ENCODE measurements at regions not wholly inside any gene's neighbourhood (a gene's known extent, or its start where the extent isn't known, plus 50 kb on each side); places are given as distances from the start of the nearest gene placed in this dataset.

- DNase-seq (ENCODE audit: low read depth in 2 of 2), result no peak
These were observed 257.6 kb upstream of the SHH start for GRCh38 chr7:156069891-156070290.

DNA sequence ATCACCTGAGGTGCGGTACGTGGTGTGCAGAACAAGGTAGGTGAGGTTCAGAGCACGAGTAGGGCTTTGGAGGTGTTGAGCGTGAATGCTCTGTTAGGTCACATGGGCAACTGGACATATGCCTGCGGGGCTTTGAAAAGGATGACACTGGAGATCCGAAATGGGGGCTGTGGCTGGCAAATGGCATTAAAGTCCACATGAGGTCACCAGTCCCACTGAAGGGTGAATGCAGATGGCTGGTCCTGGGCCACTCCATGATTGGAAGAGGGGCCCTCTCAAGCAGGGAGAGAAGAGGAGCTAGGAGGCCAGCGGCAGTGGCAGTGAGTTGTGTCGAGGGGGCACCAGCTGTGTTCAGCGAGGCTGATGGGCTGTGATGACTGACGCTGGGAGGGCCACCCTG lies 254.9 kb upstream of the SHH start:
- DNase-seq (ENCODE audit: low read depth in 2 of 2), result no peak

- no peak for DNase-seq (ENCODE audit: low read depth in 2 of 2)
These were observed 253.1 kb upstream of the SHH start for GRCh38 chr7:156065400-156065799.

DNA sequence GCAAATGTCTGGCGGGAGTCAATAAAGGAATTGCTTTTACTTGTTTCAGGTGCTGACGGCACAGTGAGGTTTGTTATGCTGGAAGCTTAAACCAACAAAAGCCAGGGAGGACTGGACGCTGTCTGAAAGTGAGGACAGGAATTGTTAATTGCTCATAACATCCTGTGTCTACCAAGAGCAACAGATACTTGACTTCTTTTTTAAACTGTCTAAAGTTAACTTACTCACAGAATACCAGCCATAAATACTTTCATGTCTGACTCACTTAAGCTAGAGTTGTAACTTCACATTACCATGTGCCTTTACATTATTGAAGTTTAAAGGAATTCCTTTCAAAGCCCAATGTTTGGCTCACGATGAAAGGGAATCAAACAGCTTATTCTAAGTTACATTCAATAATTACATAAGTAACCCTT lies 252.7 kb upstream of the SHH start:
- no peak for DNase-seq (ENCODE audit: low read depth in 2 of 2)

- no peak for DNase-seq (ENCODE audit: low read depth in 2 of 2)
These were observed 251.1 kb upstream of the SHH start for GRCh38 chr7:156063241-156063810.

- DNase-seq (ENCODE audit: low read depth in 2 of 2), result no peak
These were observed 250.0 kb upstream of the SHH start for GRCh38 chr7:156062286-156062685.

DNA sequence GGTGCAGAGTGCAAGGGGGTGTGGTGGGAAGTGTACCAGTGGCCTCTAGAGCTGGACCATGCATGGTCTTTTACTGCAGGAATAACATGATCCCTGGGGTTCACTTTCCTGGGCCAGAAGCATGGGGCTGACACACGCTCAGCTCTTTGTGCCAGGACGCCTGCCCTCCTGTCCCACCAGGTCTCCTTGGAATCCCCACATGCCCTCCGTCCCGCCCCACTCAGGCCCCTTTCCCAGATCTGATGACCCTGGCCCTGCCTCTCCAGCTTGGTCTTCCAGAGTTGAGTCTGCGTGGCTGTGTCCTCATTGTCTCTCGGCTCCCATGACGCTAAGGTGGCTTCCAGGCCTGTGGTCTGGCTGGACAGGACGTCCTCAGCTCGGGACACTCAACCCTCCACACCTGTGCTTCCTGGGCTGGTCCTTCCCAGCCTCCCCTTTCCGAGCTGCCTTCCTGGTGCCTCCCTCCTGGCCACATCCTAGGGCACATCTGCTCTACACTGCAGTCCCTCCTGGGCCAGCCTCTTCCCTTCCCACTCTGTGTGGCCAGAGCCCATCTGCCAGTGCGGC lies 249.5 kb upstream of the SHH start:
- no peak for DNase-seq (ENCODE audit: low read depth in 2 of 2)

GRCh38 chr7:156060925-156061324 lies 248.7 kb upstream of the SHH start:
- no peak for DNase-seq (ENCODE audit: low read depth in 2 of 2)

DNA sequence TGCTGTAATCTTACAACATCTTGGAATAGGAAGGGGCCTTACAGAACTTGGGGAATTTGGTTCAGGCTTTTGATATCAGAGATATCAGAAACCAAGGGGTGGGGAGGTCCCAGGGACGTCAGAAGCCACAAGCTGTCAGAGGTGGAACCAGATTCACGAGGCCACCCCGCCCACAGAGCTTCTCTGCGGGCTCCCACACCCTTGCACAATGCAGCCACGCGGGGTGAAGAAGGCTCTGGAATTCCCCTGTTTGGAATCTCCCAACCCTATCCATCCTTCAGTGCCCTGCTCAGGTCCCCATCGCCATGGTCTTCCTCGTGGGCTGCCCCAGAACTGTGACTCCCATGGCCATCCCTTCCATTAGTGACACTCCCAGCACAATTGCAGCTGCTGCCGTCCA lies 247.1 kb upstream of the SHH start:
- DNase-seq (ENCODE audit: low read depth in 2 of 2), result no peak

- no peak for DNase-seq (ENCODE audit: low read depth in 2 of 2)
These were observed 246.0 kb upstream of the SHH start for GRCh38 chr7:156058248-156058647.

DNA sequence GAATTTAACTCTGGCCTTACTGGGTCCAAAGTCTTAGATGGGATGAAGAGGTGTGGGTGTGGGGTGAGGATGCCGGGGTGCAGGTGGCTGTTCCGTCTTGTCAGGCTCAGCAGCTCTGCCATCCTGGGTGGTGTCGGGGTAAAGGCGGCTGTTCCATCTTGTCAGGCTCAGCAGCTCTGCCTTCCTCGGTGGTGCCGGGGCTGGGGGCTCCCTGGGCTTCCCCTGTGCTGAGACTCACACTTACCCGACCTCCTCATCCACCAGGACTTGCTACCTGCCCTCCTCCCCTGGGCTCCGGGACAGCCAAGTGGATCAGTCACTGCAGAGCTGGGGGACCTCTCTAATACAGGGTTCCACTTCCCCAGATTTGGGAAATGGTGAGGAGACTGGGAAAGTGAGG lies 244.3 kb upstream of the SHH start:
- no peak for DNase-seq (ENCODE audit: low read depth in 2 of 2)

DNA sequence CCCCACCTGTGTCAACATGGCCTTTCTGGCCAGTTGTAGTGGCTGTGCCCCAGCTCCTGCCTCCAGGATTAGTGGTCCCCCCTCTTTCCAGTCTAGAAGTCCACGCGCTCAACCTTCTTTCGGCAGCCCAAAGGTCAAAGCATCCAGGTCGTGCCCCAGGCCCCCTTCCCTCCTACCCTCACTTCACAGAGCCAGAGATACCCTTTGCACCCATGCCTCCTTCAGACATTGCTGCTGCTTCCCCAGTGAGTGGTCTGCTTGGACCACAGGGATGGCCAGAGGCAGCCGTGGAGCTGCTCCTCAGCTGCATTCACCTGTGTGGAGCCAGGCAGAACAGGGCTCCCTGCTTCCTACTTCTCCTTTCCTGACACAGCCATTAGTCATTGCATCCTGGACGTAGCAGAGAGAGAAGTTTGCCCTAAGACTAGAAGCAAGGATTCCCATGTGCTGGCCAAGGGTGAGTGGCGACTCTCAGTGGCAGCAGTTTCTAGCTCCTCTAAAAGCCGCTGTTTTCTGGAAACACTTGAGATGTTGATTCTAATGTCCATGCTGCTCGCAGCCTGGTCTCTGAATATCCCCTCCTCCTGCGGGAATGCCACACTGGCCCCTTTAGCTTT lies 243.1 kb upstream of the SHH start:
- no peak for DNase-seq (ENCODE audit: low read depth in 2 of 2)

DNA sequence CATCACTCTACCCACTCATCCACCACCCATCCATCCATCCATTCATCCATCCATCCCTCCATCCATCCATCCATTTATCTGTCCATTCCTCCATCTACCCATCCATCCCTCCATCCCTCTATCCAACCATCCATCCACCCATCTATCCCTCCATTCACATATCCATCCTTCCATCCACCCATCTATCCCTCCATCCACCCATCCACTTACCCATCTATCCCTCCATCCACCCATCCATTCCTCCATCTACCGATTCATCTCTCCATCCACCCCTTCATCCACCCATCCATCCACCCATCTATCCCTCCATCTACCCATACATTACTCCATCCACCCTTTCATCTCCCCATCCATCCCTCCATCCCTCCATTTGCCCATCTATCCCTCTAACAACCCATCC lies 239.6 kb upstream of the SHH start:
- no peak for DNase-seq (ENCODE audit: low read depth in 2 of 2)

- DNase-seq (ENCODE audit: low read depth in 2 of 2), result no peak
These were observed 238.6 kb upstream of the SHH start for GRCh38 chr7:156050636-156051569.

DNA sequence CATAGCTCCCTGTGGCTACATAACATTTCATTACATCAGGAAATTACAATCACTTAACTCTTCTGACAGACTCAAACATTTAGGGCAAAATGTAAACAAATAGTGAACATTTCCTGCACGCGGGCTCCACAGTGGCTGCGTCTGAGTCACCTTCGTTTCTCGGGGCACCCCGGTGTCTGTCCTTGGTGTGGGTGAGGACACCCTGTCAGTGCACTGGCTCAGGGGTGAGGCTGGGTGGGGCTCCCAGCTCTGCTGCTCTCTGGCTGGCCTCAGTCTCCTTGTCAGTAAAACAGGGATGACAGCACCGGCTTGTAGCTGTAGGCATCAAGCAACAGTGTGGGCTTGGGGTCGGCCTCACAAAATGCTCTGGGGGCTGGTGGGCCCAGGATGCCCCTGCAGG lies 237.1 kb upstream of the SHH start:
- DNase-seq (ENCODE audit: low read depth in 2 of 2), result no peak

DNA sequence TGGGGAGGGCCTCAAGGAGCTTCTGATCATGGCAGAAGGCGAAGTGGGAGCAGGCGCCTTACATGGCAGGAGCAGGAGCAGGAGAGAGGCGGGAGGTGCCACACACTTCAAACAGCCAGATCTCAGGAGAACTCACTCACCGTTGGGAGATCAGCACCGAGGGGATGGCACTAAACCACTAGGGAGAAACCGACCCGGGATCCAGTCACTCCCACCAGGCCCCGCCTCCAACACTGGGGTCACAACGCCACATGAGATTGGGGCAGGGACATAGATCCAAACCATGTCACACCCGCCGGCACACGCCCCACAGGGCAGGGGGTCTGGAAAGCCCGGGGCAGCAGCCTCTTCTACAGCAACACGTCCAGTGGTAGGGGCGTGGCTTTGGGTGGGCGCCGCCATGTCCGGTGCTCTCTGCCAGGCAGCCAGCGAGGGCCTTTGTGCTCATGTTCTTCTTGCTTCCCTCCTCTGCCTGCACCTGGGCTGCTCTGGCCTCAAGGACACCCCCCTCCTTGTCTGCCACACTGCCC lies 233.8 kb upstream of the SHH start:
- no peak for DNase-seq (ENCODE audit: low read depth in 2 of 2)

DNA sequence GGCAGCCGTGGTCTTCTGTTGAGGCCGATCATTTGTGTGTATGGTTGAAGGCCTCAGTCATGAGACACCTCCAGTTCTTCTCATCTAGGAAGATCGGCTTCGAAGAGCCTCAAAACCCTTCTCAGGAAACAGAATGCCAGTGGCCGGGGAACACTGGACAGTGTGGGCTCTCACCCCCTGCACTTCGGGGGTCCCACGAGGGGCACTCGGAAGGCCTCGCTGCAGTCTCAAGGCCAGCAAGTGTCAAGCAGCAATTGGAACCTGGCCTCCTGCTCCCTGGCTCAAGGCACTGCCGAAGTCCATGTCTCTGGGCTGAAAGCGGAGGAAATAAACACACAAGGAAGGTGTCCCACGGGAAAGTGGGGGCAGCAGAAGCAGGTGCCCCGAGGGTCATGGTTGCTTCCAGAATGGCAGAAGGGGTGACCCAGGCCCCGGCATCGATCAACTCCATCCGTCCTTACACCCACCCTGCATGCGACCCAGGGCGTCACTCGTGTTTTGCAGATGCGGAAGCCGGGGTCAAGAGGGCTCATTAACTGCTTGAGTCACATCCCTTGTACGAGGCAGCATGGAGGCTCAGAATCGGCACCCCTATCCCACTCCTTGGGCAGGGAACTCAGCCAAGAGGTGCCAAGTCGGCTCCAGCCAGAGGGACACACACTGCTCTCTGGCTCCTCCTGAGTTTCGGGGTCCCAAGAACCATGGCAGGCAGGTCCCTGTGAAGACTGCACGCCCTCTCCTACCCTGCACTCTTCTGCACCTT lies 231.3 kb upstream of the SHH start:
- no peak for DNase-seq (ENCODE audit: low read depth in 2 of 2)

DNA sequence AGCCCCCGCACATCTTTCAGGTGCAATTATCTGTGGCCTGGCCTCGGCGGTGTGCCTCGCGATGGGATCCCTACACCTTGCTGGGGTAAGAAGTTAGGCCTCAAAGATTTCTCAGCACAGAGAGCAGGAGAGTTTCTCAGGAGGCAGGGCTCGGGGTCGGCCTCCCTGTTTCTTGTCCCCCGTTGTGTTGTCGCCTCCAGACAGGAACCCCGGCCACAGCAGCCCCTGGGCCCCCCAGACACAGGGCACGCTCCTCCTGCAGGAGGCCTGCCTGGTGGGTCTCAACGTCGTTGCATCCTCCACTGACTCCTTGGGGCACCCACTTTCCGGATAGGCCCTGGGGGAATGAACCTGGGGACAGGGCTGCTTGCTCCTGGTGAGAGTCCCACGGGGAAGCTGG lies 229.1 kb upstream of the SHH start:
- DNase-seq (ENCODE audit: low read depth in 2 of 2), result no peak

DNA sequence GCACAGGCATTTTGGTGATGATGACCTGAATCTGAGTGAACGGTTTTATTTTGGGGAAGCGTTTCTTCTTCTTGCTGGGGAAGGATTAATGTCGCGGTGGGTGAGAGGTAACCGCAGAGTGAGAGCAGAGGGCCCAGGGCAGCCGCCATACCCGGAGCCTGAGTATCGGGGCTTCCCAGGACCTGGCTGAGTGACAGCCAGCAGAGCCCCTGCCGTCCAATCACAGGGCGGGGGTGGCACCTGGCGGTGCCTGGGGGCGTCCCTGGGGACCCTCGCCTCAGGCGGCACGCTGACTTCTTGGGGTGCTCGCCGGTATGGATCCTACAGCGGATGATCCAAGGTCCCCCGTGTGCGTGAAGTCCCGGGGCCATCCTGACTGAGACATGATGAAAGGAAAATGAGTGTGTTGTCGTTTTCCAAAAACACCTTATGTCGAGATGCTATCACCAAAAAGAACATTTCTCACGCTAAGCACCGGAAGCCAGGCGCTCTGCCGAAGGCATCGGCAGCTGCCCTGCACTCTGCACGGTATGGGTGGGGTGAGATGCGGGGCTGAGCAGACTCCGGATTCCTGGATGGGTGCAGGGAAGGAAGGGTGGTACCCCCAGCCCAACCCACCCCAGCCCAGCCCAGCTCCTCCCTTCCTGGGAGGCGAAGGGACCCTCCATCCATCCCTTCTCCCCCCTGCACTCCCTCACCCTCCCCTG lies 227.9 kb upstream of the SHH start:
- no peak for DNase-seq (ENCODE audit: low read depth in 2 of 2)

DNA sequence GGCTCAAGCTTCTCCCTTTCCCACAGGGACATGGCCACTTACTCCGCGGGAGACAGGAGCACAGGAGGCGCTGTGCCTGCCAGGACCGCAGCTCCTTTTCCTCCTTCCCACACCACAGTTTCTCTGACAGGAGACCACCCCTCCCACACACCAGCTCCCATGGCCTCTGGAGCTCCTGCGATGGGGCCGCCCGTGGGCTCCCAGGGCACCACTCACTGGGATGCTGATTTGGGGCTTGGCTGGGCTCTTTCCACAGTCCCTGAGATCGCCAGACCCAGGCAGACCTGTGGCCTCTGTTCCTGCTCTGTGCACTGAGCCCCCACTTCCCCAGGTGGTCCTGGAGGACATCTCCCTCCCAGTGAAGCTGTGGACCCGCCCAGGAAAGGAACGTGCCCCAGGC lies 226.9 kb upstream of the SHH start:
- DNase-seq (ENCODE audit: low read depth in 2 of 2), result no peak

DNA sequence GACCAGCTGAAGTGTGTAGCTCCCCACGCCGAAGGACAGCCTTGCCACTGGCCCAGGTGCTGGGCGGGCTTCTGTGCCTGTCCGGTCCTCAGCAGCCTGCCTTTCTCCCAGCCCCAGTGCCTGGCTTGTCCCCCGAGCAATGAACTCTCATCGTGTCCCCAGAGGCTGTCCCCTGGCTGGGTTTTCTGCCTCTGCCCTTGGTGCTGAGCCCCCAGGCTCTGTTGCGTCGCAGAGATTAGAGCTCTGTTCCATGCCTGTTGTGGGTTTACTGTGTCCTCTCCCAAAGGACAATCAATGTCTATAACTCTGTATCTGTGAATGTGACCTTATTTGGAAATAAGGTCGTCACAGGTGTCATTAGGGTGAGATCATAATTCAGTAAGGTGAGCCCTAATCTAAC lies 226.1 kb upstream of the SHH start:
- no peak for DNase-seq (ENCODE audit: low read depth in 2 of 2)

Data from stimulated activated CD4-positive, alpha-beta T cell treated with anti-CD3 and anti-CD28 coated beads, Interleukin-15, amount 100 ng/mL, for 48 hours (primary cell).